NAMALWA (cell line): ENCODE measurements at regions not wholly inside any gene's neighbourhood (a gene's known extent, or its start where the extent isn't known, plus 50 kb on each side); places are given as distances from the start of the nearest gene placed in this dataset.
"Not testable (repeated sequence)": the region's sequence is repeated elsewhere in the genome, so short reads cannot be mapped to it uniquely, and the experiment has no call there.

Experiments used
- DNase-seq: peaks from one replicate; pipeline ENCODE4 v3.0.0-alpha.2; 2015; ENCODE audit warnings: low spot score

GRCh38 chr5:52255308-52255707, 532.4 kb upstream of the ITGA1 start:
- DNase-seq = no peak

GRCh38 chr5:52262844-52263243, 524.9 kb upstream of the ITGA1 start:
- DNase-seq = no peak

GRCh38 chr5:52269401-52269800, 518.3 kb upstream of the ITGA1 start:
- DNase-seq = no peak

GRCh38 chr5:52269859-52270258, 517.9 kb upstream of the ITGA1 start:
- DNase-seq = no peak

- DNase-seq = no peak
Measured at GRCh38 chr5:52275639-52276038, 512.1 kb upstream of the ITGA1 start.

GRCh38 chr5:52277101-52277500, 510.6 kb upstream of the ITGA1 start:
- no peak for DNase-seq

GRCh38 chr5:52282647-52283046, 505.1 kb upstream of the ITGA1 start:
- DNase-seq = no peak

- DNase-seq = no peak
Measured at GRCh38 chr5:52283221-52283620, 504.5 kb upstream of the ITGA1 start.

GRCh38 chr5:52300703-52301372, 486.9 kb upstream of the ITGA1 start:
- DNase-seq = no peak

- not testable (repeated sequence) for DNase-seq
Measured at GRCh38 chr5:52304816-52305215, 482.9 kb upstream of the ITGA1 start.

GRCh38 chr5:52328220-52328806, 459.4 kb upstream of the ITGA1 start:
- DNase-seq = no peak

- no peak for DNase-seq
Measured at GRCh38 chr5:52331725-52332124, 456.0 kb upstream of the ITGA1 start.

GRCh38 chr5:52334367-52334766, 453.3 kb upstream of the ITGA1 start:
- DNase-seq = no peak

- DNase-seq = no peak
Measured at GRCh38 chr5:52339285-52339684, 448.4 kb upstream of the ITGA1 start.

- DNase-seq = no peak
Measured at GRCh38 chr5:52342361-52342760, 445.4 kb upstream of the ITGA1 start.

- DNase-seq = peak; percentile 51
Measured at GRCh38 chr5:52356311-52356918, 431.3 kb upstream of the ITGA1 start.

GRCh38 chr5:52359261-52359660, 428.5 kb upstream of the ITGA1 start:
- DNase-seq = no peak

GRCh38 chr5:52360985-52361384, 426.7 kb upstream of the ITGA1 start:
- DNase-seq = no peak

GRCh38 chr5:52374286-52374685, 413.4 kb upstream of the ITGA1 start:
- no peak for DNase-seq

- no peak for DNase-seq
Measured at GRCh38 chr5:52375969-52376368, 411.7 kb upstream of the ITGA1 start.

GRCh38 chr5:52376592-52376991, 411.1 kb upstream of the ITGA1 start:
- DNase-seq = no peak

GRCh38 chr5:52378237-52378636, 409.5 kb upstream of the ITGA1 start:
- no peak for DNase-seq

GRCh38 chr5:52388349-52388748, 399.4 kb upstream of the ITGA1 start:
- no peak for DNase-seq

- DNase-seq = no peak
Measured at GRCh38 chr5:52392321-52392720, 395.4 kb upstream of the ITGA1 start.
